OCI-LY3 (cell line): ENCODE measurements at regions not wholly inside any gene's neighbourhood (a gene's known extent, or its start where the extent isn't known, plus 50 kb on each side); places are given as distances from the start of the nearest gene placed in this dataset.

Experiments used
- H2AFZ ChIP-seq: fragments of 200-600, 300-600 bp; shearing (Covaris generic); 2 replicates; pipeline ENCODE4 v1.6.0; 2014; ENCODE audit warnings: antibody characterized with exemption, low read depth, low read length
- H3K27ac ChIP-seq: fragments of 200-600, 300-600 bp; sonication (generic); 2 replicates; pipeline ENCODE4 v1.5.1; 2014; ENCODE audit warnings: mild to moderate bottlenecking, low read length, moderate library complexity, mixed read lengths
- H3K27me3 ChIP-seq: fragments of 200-600, 300-600 bp; sonication (generic); 2 replicates; pipeline ENCODE4 v1.6.1; 2014; ENCODE audit warnings: low read depth, low read length, mixed read lengths
- H3K36me3 ChIP-seq: fragments of 200-600, 300-600 bp; sonication (generic); replicated peaks from 2 replicates; pipeline ENCODE3; 2014; ENCODE audit warnings: low read depth, low read length, mixed read lengths
- H3K4me1 ChIP-seq: fragments of 300-600, 200-600 bp; sonication (generic); 2 replicates; pipeline ENCODE4 v1.6.1; 2014; ENCODE audit warnings: low read length, mixed read lengths
- H3K4me2 ChIP-seq: fragments of 200-600, 300-600 bp; sonication (generic); 2 replicates; pipeline ENCODE4 v1.6.1; 2014; ENCODE audit warnings: low read length, mixed read lengths
- H3K4me3 ChIP-seq: fragments of 300-600, 200-600 bp; sonication (generic); 2 replicates; pipeline ENCODE4 v1.5.1; 2014; ENCODE audit warnings: antibody characterized with exemption, mild to moderate bottlenecking, low read length, moderate library complexity
- H3K79me2 ChIP-seq: fragments of 300-600, 200-600 bp; shearing (Covaris generic); 2 replicates; pipeline ENCODE4 v1.6.1; 2014; ENCODE audit warnings: mild to moderate bottlenecking, low read length, mixed read lengths
- H3K9ac ChIP-seq: fragments of 300-600, 200-600 bp; shearing (Covaris generic); 2 replicates; pipeline ENCODE4 v1.6.0; 2014; ENCODE audit warnings: mild to moderate bottlenecking, low read length, moderate library complexity
- H3K9me3 ChIP-seq: fragments of 200-600, 300-600 bp; shearing (Covaris generic); 2 replicates; pipeline ENCODE4 v1.6.1; 2014; ENCODE audit warnings: low read length, mixed read lengths; ENCODE audit not compliant: insufficient read depth
- H4K20me1 ChIP-seq: fragments of 200-600, 300-600 bp; sonication (generic); 2 replicates; pipeline ENCODE4 v1.6.1; 2016; ENCODE audit warnings: low read length, mixed read lengths; ENCODE audit not compliant: insufficient read depth
- CTCF ChIP-seq: fragments of 200-600, 300-600 bp; sonication (generic); IDR thresholded peaks from 2 replicates; pipeline ENCODE4 v1.5.1; 2014; ENCODE audit warnings: antibody characterized with exemption, low read length, low read depth
- EZH2phosphoT487 ChIP-seq: fragments of 200-600 bp; shearing (Covaris generic); IDR thresholded peaks from 2 replicates; pipeline ENCODE4 v1.6.1; 2018; ENCODE audit warnings: antibody characterized with exemption, mixed run types, low read depth

- H3K4me1 ChIP-seq, result no peaks in the 10 kb centered on the region
- no peak overlapping the region for H3K27ac ChIP-seq
- H3K79me2 ChIP-seq, result no peaks in the 10 kb centered on the region
- no peaks in the 10 kb centered on the region for H3K9me3 ChIP-seq
- no peak overlapping the region for H3K9ac ChIP-seq
- H3K4me3 ChIP-seq, result no peak overlapping the region
- no peak overlapping the region for H3K4me2 ChIP-seq
- H4K20me1 ChIP-seq, result no peaks in the 10 kb centered on the region
- H3K36me3 ChIP-seq, result no peaks in the 10 kb centered on the region
- H3K27me3 ChIP-seq, result no peaks in the 10 kb centered on the region
- no peak overlapping the region for H2AFZ ChIP-seq
- TF ChIP-seq CTCF (no peak), EZH2phosphoT487 (no peak)
Measured at GRCh38 chr5:6176102-6176693, 202.1 kb downstream of the MED10 start.

DNA sequence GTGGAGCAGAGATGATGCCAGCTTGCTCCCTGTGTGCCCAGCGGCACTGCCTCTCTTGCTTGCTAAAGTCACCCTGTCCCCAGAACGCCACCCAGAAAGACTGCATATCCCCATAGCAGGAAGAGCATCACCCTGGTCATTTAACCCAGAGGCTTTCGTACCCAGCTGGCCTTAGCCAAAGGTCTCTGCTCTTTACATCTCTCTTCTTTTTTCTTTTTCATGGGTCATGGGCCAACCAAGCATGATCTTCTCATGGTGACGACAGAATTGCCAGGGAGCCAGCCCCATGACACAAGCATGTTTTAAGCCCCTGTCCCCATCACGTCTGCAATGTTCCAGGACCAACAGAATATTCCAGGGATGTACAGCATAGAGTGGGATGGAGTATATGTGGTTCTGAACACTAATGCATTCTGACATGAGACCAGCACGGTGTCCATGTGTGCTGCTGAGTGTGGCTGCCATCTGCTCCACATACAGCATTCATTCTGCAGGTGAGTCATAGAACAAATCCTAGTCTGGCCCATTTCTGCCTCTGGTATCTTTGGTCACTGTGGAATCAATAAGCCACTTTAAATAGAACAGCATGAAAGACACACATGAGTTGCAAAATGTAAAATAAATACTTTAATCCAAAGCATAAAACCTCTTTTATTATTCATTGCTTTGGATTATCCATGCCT is 203.0 kb downstream of the MED10 start:
- Histone ChIP-seq H3K4me1 (no peaks in the 10 kb centered on the region), H3K36me3 (no peaks in the 10 kb centered on the region), H3K27me3 (no peaks in the 10 kb centered on the region), H3K9ac (no peak overlapping the region), H4K20me1 (no peaks in the 10 kb centered on the region), H3K27ac (no peak overlapping the region), H2AFZ (no peak overlapping the region), H3K79me2 (no peaks in the 10 kb centered on the region), H3K4me2 (no peak overlapping the region), H3K4me3 (no peak overlapping the region), H3K9me3 (no peaks in the 10 kb centered on the region)
- TF ChIP-seq CTCF, result no peak
- TF ChIP-seq EZH2phosphoT487, result no peak

DNA sequence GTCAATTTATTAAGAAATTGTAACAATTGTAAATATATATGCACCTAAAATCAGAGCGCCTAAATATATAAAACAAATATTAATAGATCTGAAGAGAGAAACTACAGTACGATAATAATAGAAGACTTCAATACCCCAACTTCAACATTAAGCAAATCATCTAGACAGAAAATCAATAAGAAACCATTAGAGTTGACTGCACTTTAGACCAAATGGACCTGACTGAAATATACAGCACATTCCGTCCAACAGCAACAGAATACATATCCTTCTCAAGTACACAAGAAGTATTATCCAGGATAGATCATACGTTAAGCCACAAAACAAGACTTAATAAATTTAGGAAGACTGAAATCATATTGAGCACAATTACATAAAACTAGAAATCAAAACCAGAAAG is 208.7 kb downstream of the MED10 start:
- no peaks in the 10 kb centered on the region for H3K27me3 ChIP-seq
- H3K4me1 ChIP-seq, result no peaks in the 10 kb centered on the region
- no peaks in the 10 kb centered on the region for H4K20me1 ChIP-seq
- no peaks in the 10 kb centered on the region for H3K36me3 ChIP-seq
- H3K79me2 ChIP-seq, result no peaks in the 10 kb centered on the region
- H3K27ac ChIP-seq, result no peak overlapping the region
- no peak overlapping the region for H3K4me3 ChIP-seq
- no peak overlapping the region for H2AFZ ChIP-seq
- no peaks in the 10 kb centered on the region for H3K9me3 ChIP-seq
- no peak overlapping the region for H3K4me2 ChIP-seq
- H3K9ac ChIP-seq, result no peak overlapping the region
- TF ChIP-seq CTCF (no peak), EZH2phosphoT487 (no peak)

GRCh38 chr5:6166698-6167394 is 211.5 kb downstream of the MED10 start:
- Histone ChIP-seq H3K9ac (no peak overlapping the region), H3K79me2 (no peaks in the 10 kb centered on the region), H4K20me1 (no peaks in the 10 kb centered on the region), H3K4me3 (no peak overlapping the region), H3K27me3 (no peaks in the 10 kb centered on the region), H3K4me2 (no peak overlapping the region), H3K9me3 (no peaks in the 10 kb centered on the region), H3K36me3 (no peaks in the 10 kb centered on the region), H3K4me1 (no peaks in the 10 kb centered on the region), H2AFZ (no peak overlapping the region), H3K27ac (no peak overlapping the region)
- TF ChIP-seq EZH2phosphoT487 (no peak), CTCF (no peak)
